Endothelial cell (in vitro differentiated cells): ENCODE measurements at regions not wholly inside any gene's neighbourhood (a gene's known extent, or its start where the extent isn't known, plus 50 kb on each side); places are given as distances from the start of the nearest gene placed in this dataset.
"Not testable (repeated sequence)": the region's sequence is repeated elsewhere in the genome, so short reads cannot be mapped to it uniquely, and the experiment has no call there.

Source experiments
- DNase-seq: peaks from one replicate; pipeline ENCODE4 v3.0.0; 2021; ENCODE audit warnings: low spot score
- H3K27ac Mint-ChIP-seq: one replicate; pipeline ENCODE4 v1.8.0; 2021; ENCODE audit warnings: mixed read lengths, inconsistent platforms; ENCODE audit not compliant: unreplicated experiment
- H3K27me3 Mint-ChIP-seq: one replicate; pipeline ENCODE4 v1.8.0; 2021; ENCODE audit warnings: mild to moderate bottlenecking, moderate library complexity, mixed read lengths, inconsistent platforms; ENCODE audit not compliant: unreplicated experiment
- H3K36me3 Mint-ChIP-seq: one replicate; pipeline ENCODE4 v1.8.0; 2021; ENCODE audit warnings: mild to moderate bottlenecking, low read depth, mixed read lengths, inconsistent platforms; ENCODE audit not compliant: unreplicated experiment
- H3K4me1 Mint-ChIP-seq: one replicate; pipeline ENCODE4 v1.8.0; 2021; ENCODE audit warnings: mild to moderate bottlenecking, mixed read lengths, inconsistent platforms; ENCODE audit not compliant: unreplicated experiment
- H3K4me3 Mint-ChIP-seq: one replicate; pipeline ENCODE4 v1.8.0; 2021; ENCODE audit warnings: mild to moderate bottlenecking, mixed read lengths, inconsistent platforms; ENCODE audit not compliant: unreplicated experiment
- H3K9me3 Mint-ChIP-seq: one replicate; pipeline ENCODE4 v1.8.0; 2021; ENCODE audit warnings: mixed read lengths, inconsistent platforms; ENCODE audit not compliant: unreplicated experiment
- TF ChIP-seq, protein P1 (sequence below): fragments of 200-600 bp; sonication (generic); IDR thresholded peaks from one replicate; pipeline ENCODE4 v1.5.0; 2021; ENCODE audit warnings: antibody characterized with exemption; ENCODE audit not compliant: unreplicated experiment

DNA sequence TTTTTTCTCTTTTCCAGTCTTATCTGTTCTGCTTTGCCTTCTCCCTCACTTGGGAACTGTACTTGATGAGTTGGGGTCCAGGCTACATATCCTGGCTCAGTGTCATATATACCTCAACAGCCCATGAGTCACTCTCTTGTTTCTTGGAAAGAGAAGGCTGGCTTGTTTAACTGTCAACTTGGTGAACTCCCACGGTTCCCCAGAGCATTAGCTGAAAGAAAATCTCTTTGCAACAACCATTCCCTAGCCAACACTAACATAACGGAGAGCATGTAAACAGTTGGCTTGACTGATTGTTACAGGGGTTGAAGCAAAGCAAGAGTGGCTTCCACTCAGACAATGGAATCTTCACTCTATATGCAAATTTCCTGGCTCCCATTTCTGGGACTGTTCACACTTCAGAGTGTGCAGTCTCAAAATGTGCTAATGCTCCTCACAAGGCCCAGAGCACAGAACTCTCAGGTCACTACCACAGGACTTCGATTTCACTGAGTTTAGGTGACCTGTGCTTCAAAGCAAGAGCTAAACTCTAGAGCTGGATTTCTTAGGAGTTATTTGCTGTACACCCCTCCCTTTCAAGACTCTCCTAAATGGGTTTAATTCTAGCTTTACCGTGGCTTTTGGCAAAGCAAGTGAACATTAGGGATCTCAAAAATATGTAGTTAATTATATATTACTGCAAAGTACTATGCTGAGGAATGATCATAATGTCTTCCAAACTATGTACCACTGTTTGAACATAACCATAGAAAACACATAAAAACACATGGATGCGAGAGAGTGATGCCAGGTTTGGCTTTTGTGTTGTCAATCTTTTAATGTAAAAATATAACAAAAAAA, 609.8 kb downstream of the RFPL4B start:
- Mint-ChIP-seq H3K4me3 (no peak overlapping the region), H3K36me3 (no peaks in the 10 kb centered on the region), H3K9me3 (no peaks in the 10 kb centered on the region), H3K27ac (no peak overlapping the region), H3K27me3 (peaks cover 3% of the 10 kb centered on the region), H3K4me1 (no peaks in the 10 kb centered on the region)
- TF ChIP-seq, protein P1, sequence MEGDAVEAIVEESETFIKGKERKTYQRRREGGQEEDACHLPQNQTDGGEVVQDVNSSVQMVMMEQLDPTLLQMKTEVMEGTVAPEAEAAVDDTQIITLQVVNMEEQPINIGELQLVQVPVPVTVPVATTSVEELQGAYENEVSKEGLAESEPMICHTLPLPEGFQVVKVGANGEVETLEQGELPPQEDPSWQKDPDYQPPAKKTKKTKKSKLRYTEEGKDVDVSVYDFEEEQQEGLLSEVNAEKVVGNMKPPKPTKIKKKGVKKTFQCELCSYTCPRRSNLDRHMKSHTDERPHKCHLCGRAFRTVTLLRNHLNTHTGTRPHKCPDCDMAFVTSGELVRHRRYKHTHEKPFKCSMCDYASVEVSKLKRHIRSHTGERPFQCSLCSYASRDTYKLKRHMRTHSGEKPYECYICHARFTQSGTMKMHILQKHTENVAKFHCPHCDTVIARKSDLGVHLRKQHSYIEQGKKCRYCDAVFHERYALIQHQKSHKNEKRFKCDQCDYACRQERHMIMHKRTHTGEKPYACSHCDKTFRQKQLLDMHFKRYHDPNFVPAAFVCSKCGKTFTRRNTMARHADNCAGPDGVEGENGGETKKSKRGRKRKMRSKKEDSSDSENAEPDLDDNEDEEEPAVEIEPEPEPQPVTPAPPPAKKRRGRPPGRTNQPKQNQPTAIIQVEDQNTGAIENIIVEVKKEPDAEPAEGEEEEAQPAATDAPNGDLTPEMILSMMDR = no peak
- DNase-seq = no peak

GRCh38 chr6:112957536-112957916, 610.4 kb downstream of the RFPL4B start:
- Mint-ChIP-seq H3K27me3 (peaks cover 3% of the 10 kb centered on the region), H3K36me3 (no peaks in the 10 kb centered on the region), H3K4me3 (no peak overlapping the region), H3K9me3 (no peaks in the 10 kb centered on the region), H3K4me1 (no peaks in the 10 kb centered on the region), H3K27ac (no peak overlapping the region)
- DNase-seq = no peak
- TF ChIP-seq, protein P1 = no peak

- not testable (repeated sequence) for H3K9me3 Mint-ChIP-seq, H3K27me3 Mint-ChIP-seq, DNase-seq, H3K4me3 Mint-ChIP-seq, H3K27ac Mint-ChIP-seq, H3K36me3 Mint-ChIP-seq, H3K4me1 Mint-ChIP-seq
Measured at GRCh38 chr6:112960130-112960529, 613.0 kb downstream of the RFPL4B start.

GRCh38 chr6:112967974-112968373, 620.8 kb downstream of the RFPL4B start:
- Mint-ChIP-seq H3K27ac (no peak overlapping the region), H3K27me3 (no peaks in the 10 kb centered on the region), H3K4me1 (peaks cover 5% of the 10 kb centered on the region), H3K36me3 (peaks cover 10% of the 10 kb centered on the region), H3K9me3 (peaks cover 7% of the 10 kb centered on the region), H3K4me3 (no peak overlapping the region)
- TF ChIP-seq, protein P1 = no peak
- DNase-seq = no peak

DNA sequence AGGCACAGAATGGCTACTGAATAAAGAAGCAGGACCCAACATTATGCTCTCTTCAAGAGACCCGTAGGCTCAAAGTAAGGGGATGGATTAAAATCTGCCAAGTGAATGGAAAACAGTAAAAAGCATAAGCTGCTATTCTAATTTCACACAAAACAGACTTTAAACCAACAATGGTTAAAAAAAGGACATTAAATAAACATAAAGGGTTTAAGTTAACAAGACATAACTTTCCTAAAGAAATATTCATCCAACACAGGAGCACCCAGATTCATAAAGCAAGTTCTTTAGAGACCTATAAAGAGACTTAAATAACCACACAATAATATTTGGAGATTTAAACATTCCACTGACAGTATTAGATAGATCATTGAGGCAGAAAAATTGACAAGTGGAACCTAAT, 624.5 kb downstream of the RFPL4B start:
- H3K4me3 Mint-ChIP-seq = no peak overlapping the region
- no peak for DNase-seq
- no peaks in the 10 kb centered on the region for H3K27me3 Mint-ChIP-seq
- peaks cover 5% of the 10 kb centered on the region for H3K4me1 Mint-ChIP-seq
- TF ChIP-seq, protein P1 = no peak
- H3K36me3 Mint-ChIP-seq = peaks cover 10% of the 10 kb centered on the region
- H3K27ac Mint-ChIP-seq = no peak overlapping the region
- peaks cover 7% of the 10 kb centered on the region for H3K9me3 Mint-ChIP-seq

DNA sequence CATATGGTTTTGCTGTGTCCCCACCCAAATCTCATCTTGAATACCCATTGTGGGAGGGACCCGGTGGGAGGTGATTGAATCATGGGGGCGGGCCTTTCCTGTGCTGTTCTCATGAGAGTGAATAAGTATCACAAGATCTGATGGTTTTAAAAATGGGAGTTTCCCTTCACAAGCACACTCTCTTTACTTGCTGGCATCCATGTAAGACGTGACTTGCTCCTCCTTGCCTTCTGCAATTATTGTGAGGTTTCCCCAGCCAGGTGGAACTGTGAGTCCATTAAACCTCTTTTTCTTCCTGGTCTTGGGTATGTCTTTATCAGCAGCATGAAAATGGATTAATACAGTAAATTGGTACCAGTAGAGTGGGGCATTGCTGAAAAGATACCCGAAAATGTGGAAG, 627.8 kb downstream of the RFPL4B start:
- H3K27me3 Mint-ChIP-seq = not testable (repeated sequence)

GRCh38 chr6:112976579-112976978, 629.4 kb downstream of the RFPL4B start:
- not testable (repeated sequence) for H3K27me3 Mint-ChIP-seq, H3K36me3 Mint-ChIP-seq, DNase-seq, H3K4me1 Mint-ChIP-seq, H3K4me3 Mint-ChIP-seq, H3K9me3 Mint-ChIP-seq, H3K27ac Mint-ChIP-seq

More for the DNA sequence above, 627.8 kb downstream of the RFPL4B start:
- not testable (repeated sequence) for H3K4me3 Mint-ChIP-seq, H3K36me3 Mint-ChIP-seq, DNase-seq, H3K9me3 Mint-ChIP-seq, H3K27ac Mint-ChIP-seq, H3K4me1 Mint-ChIP-seq
